Suprapubic skin (tissue), 4 donors: ENCODE measurements at regions not wholly inside any gene's neighbourhood (a gene's known extent, or its start where the extent isn't known, plus 50 kb on each side); places are given as distances from the start of the nearest gene placed in this dataset.

Experiments
- DNase-seq, 2 donors: peaks; one replicate each; pipeline ENCODE4 v3.0.0-alpha.2; 2019; ENCODE audit warnings: low spot score in 2 of 2
- H3K27ac ChIP-seq: fragments of 200-600 bp; sonication (generic); one replicate; pipeline ENCODE4 v1.5.1; 2019
- H3K27me3 ChIP-seq: fragments of 200-600 bp; sonication (generic); one replicate; pipeline ENCODE4 v1.5.1; 2019
- H3K36me3 ChIP-seq: fragments of 200-600 bp; sonication (generic); one replicate; pipeline ENCODE4 v1.5.1; 2019
- H3K4me1 ChIP-seq: fragments of 200-600 bp; sonication (generic); one replicate; pipeline ENCODE4 v1.5.1; 2019
- H3K4me3 ChIP-seq: fragments of 200-600 bp; sonication (generic); one replicate; pipeline ENCODE4 v1.5.1; 2019; ENCODE audit warnings: mild to moderate bottlenecking
- H3K9me3 ChIP-seq: fragments of 200-600 bp; sonication (generic); one replicate; pipeline ENCODE4 v1.5.1; 2019
- EP300 ChIP-seq: sonication (generic); formaldehyde crosslinking; IDR thresholded peaks from one replicate; pipeline ENCODE4 v1.6.1; 2017; ENCODE audit warnings: antibody characterized with exemption
- POLR2A ChIP-seq, 2 donors: fragments of 450-650 bp; IDR thresholded peaks; one replicate each; pipeline ENCODE4 v1.6.1; 2017; ENCODE audit warnings: antibody characterized with exemption in 2 of 2, mild to moderate bottlenecking in 2 of 2, moderate library complexity in 2 of 2
- POLR2AphosphoS5 ChIP-seq, 3 donors: sonication (generic); formaldehyde crosslinking; IDR thresholded peaks; one replicate each; pipeline ENCODE4 v1.6.1; 2017; ENCODE audit warnings: antibody characterized with exemption in 3 of 3
- WGBS: methylation state at CpG from one replicate; pipeline ENCODE4 v1.1.5; 2018; 5-methylcytosine and 5-hydroxymethylcytosine counted together
- TF ChIP-seq, protein P1 (sequence below), 2 donors: fragments of 200-600 bp in 1 of 2; fragments of 450-650 bp in 1 of 2; sonication (generic) in 1 of 2; IDR thresholded peaks; one replicate each; pipeline ENCODE4 v1.5.1; 2016 to 2019; ENCODE audit warnings: antibody characterized with exemption in 2 of 2, mild to moderate bottlenecking in 1 of 2, moderate library complexity in 1 of 2

DNA sequence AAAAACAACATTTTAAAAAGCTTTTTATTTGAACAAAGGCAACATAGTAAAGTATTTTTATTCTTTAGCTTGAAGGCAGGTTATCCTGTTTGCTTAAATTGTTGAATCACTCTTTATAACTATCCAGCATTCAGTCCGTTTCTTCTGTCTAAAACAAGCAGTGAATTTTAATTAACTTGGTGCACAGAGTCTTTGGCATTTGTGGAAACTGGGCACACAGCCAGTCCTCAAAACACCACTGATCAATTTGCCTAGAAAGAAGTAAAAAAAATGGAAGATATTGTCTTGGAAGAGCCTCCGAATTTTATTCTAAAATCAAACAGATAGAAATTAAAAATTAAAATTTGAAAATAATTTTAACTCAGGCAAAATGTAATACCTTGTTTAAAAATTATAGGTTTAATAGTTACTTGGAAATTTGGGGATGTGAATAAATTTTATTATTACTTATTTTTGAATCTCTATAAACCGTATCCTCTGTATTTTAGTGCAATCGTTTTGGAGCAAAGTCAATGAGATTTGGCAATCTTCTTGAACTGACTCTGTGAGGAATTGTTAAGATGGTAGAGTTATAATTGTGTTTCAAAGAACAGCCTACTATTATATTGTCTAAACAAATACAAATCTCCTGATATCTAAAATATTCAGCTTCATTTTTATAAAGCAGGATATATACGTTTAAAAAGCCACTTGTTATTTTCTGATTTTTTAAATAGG lies 927.0 kb downstream of the SLC16A7 start:
- H3K27ac ChIP-seq = no peak overlapping the region
- no peak for DNase-seq
- 59% methylated on average over 5 of the region's 5 CpGs for WGBS
- no peaks in the 10 kb centered on the region for H3K9me3 ChIP-seq
- TF ChIP-seq POLR2AphosphoS5 (IDR thresholded peaks at IDR 0.05) = no peak
- no peak for TF ChIP-seq POLR2A (IDR thresholded peaks at IDR 0.05)
- TF ChIP-seq, protein P1, sequence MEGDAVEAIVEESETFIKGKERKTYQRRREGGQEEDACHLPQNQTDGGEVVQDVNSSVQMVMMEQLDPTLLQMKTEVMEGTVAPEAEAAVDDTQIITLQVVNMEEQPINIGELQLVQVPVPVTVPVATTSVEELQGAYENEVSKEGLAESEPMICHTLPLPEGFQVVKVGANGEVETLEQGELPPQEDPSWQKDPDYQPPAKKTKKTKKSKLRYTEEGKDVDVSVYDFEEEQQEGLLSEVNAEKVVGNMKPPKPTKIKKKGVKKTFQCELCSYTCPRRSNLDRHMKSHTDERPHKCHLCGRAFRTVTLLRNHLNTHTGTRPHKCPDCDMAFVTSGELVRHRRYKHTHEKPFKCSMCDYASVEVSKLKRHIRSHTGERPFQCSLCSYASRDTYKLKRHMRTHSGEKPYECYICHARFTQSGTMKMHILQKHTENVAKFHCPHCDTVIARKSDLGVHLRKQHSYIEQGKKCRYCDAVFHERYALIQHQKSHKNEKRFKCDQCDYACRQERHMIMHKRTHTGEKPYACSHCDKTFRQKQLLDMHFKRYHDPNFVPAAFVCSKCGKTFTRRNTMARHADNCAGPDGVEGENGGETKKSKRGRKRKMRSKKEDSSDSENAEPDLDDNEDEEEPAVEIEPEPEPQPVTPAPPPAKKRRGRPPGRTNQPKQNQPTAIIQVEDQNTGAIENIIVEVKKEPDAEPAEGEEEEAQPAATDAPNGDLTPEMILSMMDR (IDR thresholded peaks at IDR 0.05) = no peak
- TF ChIP-seq EP300 = no peak
- H3K27me3 ChIP-seq = no peaks in the 10 kb centered on the region
- no peaks in the 10 kb centered on the region for H3K36me3 ChIP-seq
- H3K4me3 ChIP-seq = no peak overlapping the region
- H3K4me1 ChIP-seq = no peaks in the 10 kb centered on the region

DNA sequence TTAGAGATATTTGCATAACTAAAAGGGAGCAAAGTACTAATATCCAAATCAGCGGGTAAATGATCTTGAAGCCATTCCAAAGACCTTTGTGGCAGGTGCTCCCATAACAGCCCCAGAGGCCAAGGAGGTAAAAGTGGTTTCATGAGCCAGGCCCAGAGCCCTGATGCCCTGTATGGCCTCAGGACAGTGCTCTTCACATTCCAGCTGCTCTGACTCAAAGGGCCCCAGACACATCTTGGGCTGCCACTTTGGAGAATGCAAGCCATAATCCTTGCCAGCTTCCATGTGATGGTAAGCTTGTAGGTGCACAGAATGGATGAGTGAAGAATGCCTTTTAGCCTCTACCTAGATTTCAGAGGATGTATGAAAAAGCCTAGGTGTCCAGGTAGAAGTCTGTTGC lies 933.4 kb downstream of the SLC16A7 start:
- Histone ChIP-seq H3K9me3 (no peaks in the 10 kb centered on the region), H3K27me3 (no peaks in the 10 kb centered on the region), H3K4me3 (no peak overlapping the region), H3K4me1 (no peaks in the 10 kb centered on the region), H3K36me3 (no peaks in the 10 kb centered on the region), H3K27ac (no peak overlapping the region)
- no peak for TF ChIP-seq POLR2AphosphoS5 (IDR thresholded peaks at IDR 0.05)
- TF ChIP-seq, protein P1 (IDR thresholded peaks at IDR 0.05) = no peak
- DNase-seq = no peak
- WGBS = 100% methylated on average over 1 of the region's 1 CpG

- no peak for DNase-seq
- WGBS = 83% methylated on average over 1 of the region's 1 CpG
- Histone ChIP-seq H3K27me3 (no peaks in the 10 kb centered on the region), H3K36me3 (no peaks in the 10 kb centered on the region), H3K4me3 (no peak overlapping the region), H3K4me1 (no peaks in the 10 kb centered on the region), H3K9me3 (no peaks in the 10 kb centered on the region), H3K27ac (no peak overlapping the region)
- no peak for TF ChIP-seq EP300
- TF ChIP-seq, protein P1 (IDR thresholded peaks at IDR 0.05) = no peak
- TF ChIP-seq POLR2A (IDR thresholded peaks at IDR 0.05) = no peak
- TF ChIP-seq POLR2AphosphoS5 (IDR thresholded peaks at IDR 0.05) = no peak
Measured at GRCh38 chr12:60529723-60530122, 933.9 kb downstream of the SLC16A7 start.

DNA sequence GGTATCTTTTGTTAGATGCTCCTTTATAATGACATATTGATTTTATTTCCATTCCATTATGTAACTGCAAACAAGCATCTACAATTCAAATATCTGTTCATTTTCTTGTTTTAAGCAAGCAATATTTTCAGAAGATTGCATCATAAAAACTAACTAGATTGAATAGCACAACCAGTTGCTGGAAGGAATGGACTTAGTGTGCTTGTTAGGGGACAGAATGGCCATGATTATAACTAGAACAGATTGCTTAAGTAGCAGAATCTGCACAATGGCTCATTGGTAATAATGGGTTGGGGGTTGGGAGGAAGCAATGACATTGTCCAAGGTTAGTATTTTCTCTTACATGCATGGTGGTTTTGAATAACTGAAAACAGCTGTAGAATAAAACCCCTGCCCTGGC lies 939.5 kb downstream of the SLC16A7 start:
- H3K27me3 ChIP-seq = no peaks in the 10 kb centered on the region
- no peaks in the 10 kb centered on the region for H3K9me3 ChIP-seq
- no peaks in the 10 kb centered on the region for H3K4me1 ChIP-seq
- H3K4me3 ChIP-seq = no peak overlapping the region
- no peak for TF ChIP-seq POLR2A (IDR thresholded peaks at IDR 0.05)
- no peak for TF ChIP-seq EP300
- TF ChIP-seq, protein P1 (IDR thresholded peaks at IDR 0.05) = no peak
- TF ChIP-seq POLR2AphosphoS5 (IDR thresholded peaks at IDR 0.05) = no peak
- no peaks in the 10 kb centered on the region for H3K36me3 ChIP-seq
- H3K27ac ChIP-seq = no peak overlapping the region
- no peak for DNase-seq

DNA sequence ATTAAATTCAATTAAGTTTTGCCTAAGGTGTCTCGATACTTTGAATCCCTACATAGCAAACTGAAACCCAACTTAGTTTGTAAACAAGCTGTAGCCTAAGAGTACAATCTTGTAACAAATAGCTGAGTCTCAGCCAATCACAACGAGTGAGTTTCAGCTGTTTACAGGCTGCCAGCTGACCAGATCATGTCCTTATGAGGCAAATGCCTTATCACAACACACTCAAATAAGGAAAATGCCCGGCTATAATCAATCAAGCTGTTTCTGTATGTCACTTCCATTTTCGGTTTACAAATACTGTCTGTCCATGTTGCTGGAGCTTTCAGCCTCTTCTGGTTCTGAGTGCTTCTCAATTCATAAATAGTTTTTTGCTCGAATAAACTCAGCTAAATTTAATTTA lies 943.8 kb downstream of the SLC16A7 start:
- TF ChIP-seq POLR2AphosphoS5 (IDR thresholded peaks at IDR 0.05) (no peak), POLR2A (IDR thresholded peaks at IDR 0.05) (no peak)
- TF ChIP-seq, protein P1 (IDR thresholded peaks at IDR 0.05) = no peak
- DNase-seq = no peak
- Histone ChIP-seq H3K9me3 (no peaks in the 10 kb centered on the region), H3K27ac (no peak overlapping the region), H3K4me1 (no peaks in the 10 kb centered on the region), H3K36me3 (no peaks in the 10 kb centered on the region), H3K4me3 (no peak overlapping the region), H3K27me3 (no peaks in the 10 kb centered on the region)
- 55% methylated on average over 5 of the region's 5 CpGs for WGBS
